ENCODE measurements at regions not wholly inside any gene's neighbourhood (a gene's known extent, or its start where the extent isn't known, plus 50 kb on each side); places are given as distances from the start of the nearest gene placed in this dataset.

DNA sequence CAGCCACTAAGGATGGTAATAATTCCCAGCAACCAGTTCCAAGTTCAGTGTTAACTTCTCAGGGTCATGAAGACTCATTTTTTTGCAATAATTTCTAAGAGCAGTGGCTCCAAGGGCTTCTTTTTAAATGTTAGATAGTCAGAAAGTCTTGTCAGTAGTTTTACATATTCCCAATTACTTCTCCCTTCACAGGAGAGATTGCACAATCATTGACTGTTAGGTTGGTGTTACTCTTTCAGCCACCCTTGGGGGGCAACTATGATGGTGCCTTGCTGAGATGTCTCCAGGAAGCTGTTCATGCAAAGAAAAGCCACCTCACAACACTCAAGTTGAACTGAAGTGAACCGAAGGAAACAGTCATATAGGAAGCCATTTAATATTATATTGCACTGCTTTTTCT lies 127.9 kb upstream of the DOCK10 start:
- 92% methylated on average over 1 of the region's 1 CpG for WGBS (ENCODE audit: missing lambda C conversion rate)
- TF ChIP-seq CEBPB (IDR thresholded peaks at IDR 0.05), result peak in 1 of 2 experiments; percentile 63; a peak in 2 of 4 replicates
- no peak for TF ChIP-seq KDM1A (IDR thresholded peaks at IDR 0.05; ENCODE audit: low read depth)
- FAIRE-seq (no peak), ATAC-seq (no peak), DNase-seq (ENCODE audit: low read depth in 1 of 2, low spot score in 1 of 2) (no peak)
- Histone ChIP-seq H3K4me3 (no peak overlapping the region), H3K4me2 (no peak overlapping the region), H3K27ac (no peak overlapping the region), H3K4me1 (no peaks in the 10 kb centered on the region), H3K9me3 (no peaks in the 10 kb centered on the region)
- POLR2A ChIA-PET, result no interaction called here
- CTCF ChIA-PET, result interaction anchor here (1.3 kb wide), 1 partner anchor 9 kb away, joined by 3 read pairs; no protein-coding TSS in a partner anchor

DNA sequence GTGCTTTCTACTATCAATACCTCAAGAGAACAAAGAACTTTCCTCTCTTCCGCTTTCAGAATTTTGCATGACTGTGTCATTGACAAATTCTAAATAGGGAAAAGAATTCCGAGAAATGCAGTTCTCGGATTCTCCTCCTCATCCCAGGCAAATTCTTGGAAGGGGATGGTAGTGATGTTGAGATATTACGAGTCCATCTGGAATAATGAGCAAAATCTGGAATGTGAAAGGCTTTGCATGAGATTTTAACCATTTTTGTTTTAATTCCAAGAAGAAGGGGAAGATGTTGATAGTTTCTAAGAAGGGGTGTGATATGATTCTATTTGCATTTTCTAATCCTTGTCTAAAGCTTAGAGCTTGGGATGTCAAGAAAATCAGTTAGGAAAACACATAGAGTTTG lies 127.1 kb upstream of the DOCK10 start:
- WGBS (ENCODE audit: missing lambda C conversion rate), result 66% methylated on average over 4 of the region's 4 CpGs
- no peaks in the 10 kb centered on the region for H3K4me1 ChIP-seq
- CTCF ChIA-PET, result interaction anchor here (1.3 kb wide), 1 partner anchor 10 kb away, joined by 3 read pairs; no protein-coding TSS in a partner anchor
- ATAC-seq, result no peak
- FAIRE-seq, result no peak
- H3K9me3 ChIP-seq, result no peaks in the 10 kb centered on the region
- H3K27ac ChIP-seq, result no peak overlapping the region
- no peak overlapping the region for H3K4me2 ChIP-seq
- no peak for DNase-seq (ENCODE audit: low read depth in 1 of 2, low spot score in 1 of 2)
- TF ChIP-seq BHLHE40 (IDR thresholded peaks at IDR 0.05; ENCODE audit: low read depth, low read length), result no peak
- TF ChIP-seq POLR2A (IDR thresholded peaks at IDR 0.05; ENCODE audit: low read length), result no peak
- TF ChIP-seq FOXS1 (CRISPR knock-in tag; IDR thresholded peaks at IDR 0.05), result no peak
- TF ChIP-seq EHF (CRISPR knock-in tag; IDR thresholded peaks at IDR 0.05), result no peak
- no peak for TF ChIP-seq RAD21 (conservative IDR thresholded peaks at IDR 0.05 in 1 of 2, IDR thresholded peaks at IDR 0.05 in 1 of 2)
- no peak for TF ChIP-seq GATA3 (IDR thresholded peaks at IDR 0.05; ENCODE audit: borderline replicate concordance)
- TF ChIP-seq, protein P1, sequence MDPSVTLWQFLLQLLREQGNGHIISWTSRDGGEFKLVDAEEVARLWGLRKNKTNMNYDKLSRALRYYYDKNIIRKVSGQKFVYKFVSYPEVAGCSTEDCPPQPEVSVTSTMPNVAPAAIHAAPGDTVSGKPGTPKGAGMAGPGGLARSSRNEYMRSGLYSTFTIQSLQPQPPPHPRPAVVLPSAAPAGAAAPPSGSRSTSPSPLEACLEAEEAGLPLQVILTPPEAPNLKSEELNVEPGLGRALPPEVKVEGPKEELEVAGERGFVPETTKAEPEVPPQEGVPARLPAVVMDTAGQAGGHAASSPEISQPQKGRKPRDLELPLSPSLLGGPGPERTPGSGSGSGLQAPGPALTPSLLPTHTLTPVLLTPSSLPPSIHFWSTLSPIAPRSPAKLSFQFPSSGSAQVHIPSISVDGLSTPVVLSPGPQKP (IDR thresholded peaks at IDR 0.05; ENCODE audit: low read depth, low read length), result no peak
- TF ChIP-seq, protein P2, sequence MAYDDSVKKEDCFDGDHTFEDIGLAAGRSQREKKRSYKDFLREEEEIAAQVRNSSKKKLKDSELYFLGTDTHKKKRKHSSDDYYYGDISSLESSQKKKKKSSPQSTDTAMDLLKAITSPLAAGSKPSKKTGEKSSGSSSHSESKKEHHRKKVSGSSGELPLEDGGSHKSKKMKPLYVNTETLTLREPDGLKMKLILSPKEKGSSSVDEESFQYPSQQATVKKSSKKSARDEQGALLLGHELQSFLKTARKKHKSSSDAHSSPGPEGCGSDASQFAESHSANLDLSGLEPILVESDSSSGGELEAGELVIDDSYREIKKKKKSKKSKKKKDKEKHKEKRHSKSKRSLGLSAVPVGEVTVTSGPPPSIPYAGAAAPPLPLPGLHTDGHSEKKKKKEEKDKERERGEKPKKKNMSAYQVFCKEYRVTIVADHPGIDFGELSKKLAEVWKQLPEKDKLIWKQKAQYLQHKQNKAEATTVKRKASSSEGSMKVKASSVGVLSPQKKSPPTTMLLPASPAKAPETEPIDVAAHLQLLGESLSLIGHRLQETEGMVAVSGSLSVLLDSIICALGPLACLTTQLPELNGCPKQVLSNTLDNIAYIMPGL (CRISPR knock-in tag; IDR thresholded peaks at IDR 0.05; ENCODE audit: borderline replicate concordance), result no peak
- TF ChIP-seq, protein P3, sequence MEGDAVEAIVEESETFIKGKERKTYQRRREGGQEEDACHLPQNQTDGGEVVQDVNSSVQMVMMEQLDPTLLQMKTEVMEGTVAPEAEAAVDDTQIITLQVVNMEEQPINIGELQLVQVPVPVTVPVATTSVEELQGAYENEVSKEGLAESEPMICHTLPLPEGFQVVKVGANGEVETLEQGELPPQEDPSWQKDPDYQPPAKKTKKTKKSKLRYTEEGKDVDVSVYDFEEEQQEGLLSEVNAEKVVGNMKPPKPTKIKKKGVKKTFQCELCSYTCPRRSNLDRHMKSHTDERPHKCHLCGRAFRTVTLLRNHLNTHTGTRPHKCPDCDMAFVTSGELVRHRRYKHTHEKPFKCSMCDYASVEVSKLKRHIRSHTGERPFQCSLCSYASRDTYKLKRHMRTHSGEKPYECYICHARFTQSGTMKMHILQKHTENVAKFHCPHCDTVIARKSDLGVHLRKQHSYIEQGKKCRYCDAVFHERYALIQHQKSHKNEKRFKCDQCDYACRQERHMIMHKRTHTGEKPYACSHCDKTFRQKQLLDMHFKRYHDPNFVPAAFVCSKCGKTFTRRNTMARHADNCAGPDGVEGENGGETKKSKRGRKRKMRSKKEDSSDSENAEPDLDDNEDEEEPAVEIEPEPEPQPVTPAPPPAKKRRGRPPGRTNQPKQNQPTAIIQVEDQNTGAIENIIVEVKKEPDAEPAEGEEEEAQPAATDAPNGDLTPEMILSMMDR (IDR thresholded peaks at IDR 0.05), result no peak
- TF ChIP-seq MAZ (IDR thresholded peaks at IDR 0.05; ENCODE audit: borderline replicate concordance, low read depth, low read length), result no peak
- TF ChIP-seq, protein P4, sequence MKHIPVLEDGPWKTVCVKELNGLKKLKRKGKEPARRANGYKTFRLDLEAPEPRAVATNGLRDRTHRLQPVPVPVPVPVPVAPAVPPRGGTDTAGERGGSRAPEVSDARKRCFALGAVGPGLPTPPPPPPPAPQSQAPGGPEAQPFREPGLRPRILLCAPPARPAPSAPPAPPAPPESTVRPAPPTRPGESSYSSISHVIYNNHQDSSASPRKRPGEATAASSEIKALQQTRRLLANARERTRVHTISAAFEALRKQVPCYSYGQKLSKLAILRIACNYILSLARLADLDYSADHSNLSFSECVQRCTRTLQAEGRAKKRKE (CRISPR knock-in tag; IDR thresholded peaks at IDR 0.05; ENCODE audit: low read depth), result no peak
- no peak for TF ChIP-seq CHD4 (IDR thresholded peaks at IDR 0.05; ENCODE audit: borderline replicate concordance)
- no peak for TF ChIP-seq TP53 (CRISPR knock-in tag; IDR thresholded peaks at IDR 0.05)
- TF ChIP-seq CHD2 (IDR thresholded peaks at IDR 0.05; ENCODE audit: low read length, partially characterized antibody), result no peak
- no peak for TF ChIP-seq JUNB (IDR thresholded peaks at IDR 0.05)
- TF ChIP-seq ZC3H11A (IDR thresholded peaks at IDR 0.05), result no peak
- POLR2A ChIA-PET, result no interaction called here
- no peak overlapping the region for H3K4me3 ChIP-seq

DNA sequence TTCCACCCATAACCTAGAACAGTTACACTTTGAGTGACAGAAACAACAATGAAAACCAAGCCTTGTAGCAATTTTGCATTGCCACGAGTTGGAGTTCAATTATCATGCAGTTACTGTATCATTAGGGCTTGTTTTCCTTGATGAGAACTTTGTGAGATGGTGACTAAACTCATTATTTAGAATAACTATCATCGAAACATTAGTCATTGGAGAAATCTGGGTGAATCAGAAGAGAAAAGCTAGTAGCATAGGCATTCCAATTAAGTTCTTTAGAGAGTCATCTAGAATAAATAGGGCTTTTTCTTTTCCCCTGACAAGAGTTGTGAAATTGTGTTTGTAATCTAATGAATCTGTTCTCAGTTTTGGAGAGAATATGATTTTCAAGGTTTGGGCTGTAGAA lies 122.8 kb upstream of the DOCK10 start:
- DNase-seq (ENCODE audit: low read depth in 1 of 2, low spot score in 1 of 2) (no peak), ATAC-seq (no peak), FAIRE-seq (no peak)
- Histone ChIP-seq H3K4me2 (no peak overlapping the region), H3K4me1 (no peaks in the 10 kb centered on the region), H3K9me3 (no peaks in the 10 kb centered on the region), H3K27ac (no peak overlapping the region), H3K4me3 (no peak overlapping the region)
- ChIA-PET CTCF (no interaction called here), POLR2A (no interaction called here)
- 44% methylated on average over 2 of the region's 2 CpGs for WGBS (ENCODE audit: missing lambda C conversion rate)
- TF ChIP-seq ZSCAN20 (CRISPR knock-in tag; IDR thresholded peaks at IDR 0.05), result no peak
- no peak for TF ChIP-seq EHF (CRISPR knock-in tag; IDR thresholded peaks at IDR 0.05)
- TF ChIP-seq ZNF302 (CRISPR knock-in tag; IDR thresholded peaks at IDR 0.05), result no peak
- TF ChIP-seq, protein P5, sequence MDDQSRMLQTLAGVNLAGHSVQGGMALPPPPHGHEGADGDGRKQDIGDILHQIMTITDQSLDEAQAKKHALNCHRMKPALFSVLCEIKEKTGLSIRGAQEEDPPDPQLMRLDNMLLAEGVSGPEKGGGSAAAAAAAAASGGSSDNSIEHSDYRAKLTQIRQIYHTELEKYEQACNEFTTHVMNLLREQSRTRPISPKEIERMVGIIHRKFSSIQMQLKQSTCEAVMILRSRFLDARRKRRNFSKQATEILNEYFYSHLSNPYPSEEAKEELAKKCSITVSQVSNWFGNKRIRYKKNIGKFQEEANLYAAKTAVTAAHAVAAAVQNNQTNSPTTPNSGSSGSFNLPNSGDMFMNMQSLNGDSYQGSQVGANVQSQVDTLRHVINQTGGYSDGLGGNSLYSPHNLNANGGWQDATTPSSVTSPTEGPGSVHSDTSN (IDR thresholded peaks at IDR 0.05), result no peak
- TF ChIP-seq SREBF2 (IDR thresholded peaks at IDR 0.05), result no peak
- no peak for TF ChIP-seq ESRRA (IDR thresholded peaks at IDR 0.05; ENCODE audit: borderline replicate concordance, low read length)
- TF ChIP-seq MYC (IDR thresholded peaks at IDR 0.05; ENCODE audit: borderline replicate concordance, low read length), result no peak
- no peak for TF ChIP-seq EHMT2 (IDR thresholded peaks at IDR 0.05; ENCODE audit: low read depth)
- TF ChIP-seq, protein P6, sequence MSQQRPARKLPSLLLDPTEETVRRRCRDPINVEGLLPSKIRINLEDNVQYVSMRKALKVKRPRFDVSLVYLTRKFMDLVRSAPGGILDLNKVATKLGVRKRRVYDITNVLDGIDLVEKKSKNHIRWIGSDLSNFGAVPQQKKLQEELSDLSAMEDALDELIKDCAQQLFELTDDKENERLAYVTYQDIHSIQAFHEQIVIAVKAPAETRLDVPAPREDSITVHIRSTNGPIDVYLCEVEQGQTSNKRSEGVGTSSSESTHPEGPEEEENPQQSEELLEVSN (IDR thresholded peaks at IDR 0.05; ENCODE audit: borderline replicate concordance, low read depth), result no peak
- TF ChIP-seq, protein P3 (IDR thresholded peaks at IDR 0.05), result no peak
